ENCODE measurements at regions not wholly inside any gene's neighbourhood (a gene's known extent, or its start where the extent isn't known, plus 50 kb on each side); places are given as distances from the start of the nearest gene placed in this dataset.
"Not testable (repeated sequence)": the region's sequence is repeated elsewhere in the genome, so short reads cannot be mapped to it uniquely, and the experiment has no call there.

GRCh38 chr5:163339148-163339547, 98.2 kb upstream of the CCNG1 start:
- no peak for DNase-seq (ENCODE audit: low read depth)
- no peak for TF ChIP-seq CTCF (conservative IDR thresholded peaks at IDR 0.05; ENCODE audit: low read depth, low read length)
- no peak overlapping the region for H3K4me3 ChIP-seq (ENCODE audit: low read length)

- not testable (repeated sequence) for H3K4me3 ChIP-seq (ENCODE audit: low read length); DNase-seq (ENCODE audit: low read depth)
Observed at GRCh38 chr5:163340378-163340777, 97.0 kb upstream of the CCNG1 start.

- no peak for TF ChIP-seq CTCF (conservative IDR thresholded peaks at IDR 0.05; ENCODE audit: low read depth, low read length)
- no peak for DNase-seq (ENCODE audit: low read depth)
- no peak overlapping the region for H3K4me3 ChIP-seq (ENCODE audit: low read length)
Observed at GRCh38 chr5:163342306-163342705, 95.1 kb upstream of the CCNG1 start.

GRCh38 chr5:163345216-163345615, 92.2 kb upstream of the CCNG1 start:
- no peak overlapping the region for H3K4me3 ChIP-seq (ENCODE audit: low read length)
- TF ChIP-seq CTCF (conservative IDR thresholded peaks at IDR 0.05; ENCODE audit: low read depth, low read length): no peak
- DNase-seq (ENCODE audit: low read depth): no peak

- DNase-seq (ENCODE audit: low read depth): peak; percentile 24
- H3K4me3 ChIP-seq (ENCODE audit: low read length): no peak overlapping the region
- peak; percentile 85 for TF ChIP-seq CTCF (conservative IDR thresholded peaks at IDR 0.05; ENCODE audit: low read depth, low read length)
Observed at GRCh38 chr5:163347671-163348070, 89.7 kb upstream of the CCNG1 start.

GRCh38 chr5:163350083-163350482, 87.3 kb upstream of the CCNG1 start:
- TF ChIP-seq CTCF (conservative IDR thresholded peaks at IDR 0.05; ENCODE audit: low read depth, low read length): peak; percentile 20
- no peak overlapping the region for H3K4me3 ChIP-seq (ENCODE audit: low read length)
- no peak for DNase-seq (ENCODE audit: low read depth)

- H3K4me3 ChIP-seq (ENCODE audit: low read length): no peak overlapping the region
- TF ChIP-seq CTCF (conservative IDR thresholded peaks at IDR 0.05; ENCODE audit: low read depth, low read length): no peak
Observed at GRCh38 chr5:163352531-163352930, 84.9 kb upstream of the CCNG1 start.

GRCh38 chr5:163355811-163356210, 81.6 kb upstream of the CCNG1 start:
- DNase-seq (ENCODE audit: low read depth); H3K4me3 ChIP-seq (ENCODE audit: low read length): not testable (repeated sequence)

More at GRCh38 chr5:163352531-163352930, 84.9 kb upstream of the CCNG1 start:
- DNase-seq (ENCODE audit: low read depth): no peak
